Fibroblast of lung (primary cell): ENCODE measurements at regions not wholly inside any gene's neighbourhood (a gene's known extent, or its start where the extent isn't known, plus 50 kb on each side); places are given as distances from the start of the nearest gene placed in this dataset.

Source experiments
- CTCF ChIP-seq, 2 donors: IDR thresholded peaks in 1 of 2; conservative IDR thresholded peaks in 1 of 2; 1 replicate in 1 of 2; 2 replicates in 1 of 2; pipeline ENCODE4 v1.5.1; 2011 to 2012; ENCODE audit warnings: low read length in 2 of 2, control low read depth in 1 of 2, inconsistent platforms in 1 of 2, low read depth in 1 of 2, mild to moderate bottlenecking in 1 of 2
- EZH2 ChIP-seq: IDR thresholded peaks from 2 replicates; pipeline ENCODE4 v1.5.1; 2012; ENCODE audit warnings: low read length, control low read depth, mild to moderate bottlenecking; ENCODE audit errors: missing control alignments

- TF ChIP-seq CTCF (conservative IDR thresholded peaks at IDR 0.05 in 1 of 2, IDR thresholded peaks at IDR 0.05 in 1 of 2; ENCODE audit: low read depth in 1 of 2, low read length in 2 of 2) (no peak), EZH2 (no peak)
Observed at GRCh38 chr10:111725050-111725449, 458.5 kb downstream of the GPAM start.
